DND-41 (cell line): ENCODE measurements at regions not wholly inside any gene's neighbourhood (a gene's known extent, or its start where the extent isn't known, plus 50 kb on each side); places are given as distances from the start of the nearest gene placed in this dataset.

Experiments
- EZH2 ChIP-seq: IDR thresholded peaks from 3 replicates; pipeline ENCODE4 v1.6.1; 2012; ENCODE audit warnings: borderline replicate concordance, low read depth, mild to moderate bottlenecking, moderate library complexity, low read length, inconsistent platforms; ENCODE audit not compliant: severe bottlenecking
- TF ChIP-seq, protein P1 (sequence below): IDR thresholded peaks from 2 replicates; pipeline ENCODE4 v1.5.1; 2012; ENCODE audit warnings: borderline replicate concordance, low read length, moderate library complexity, mild to moderate bottlenecking; ENCODE audit not compliant: poor library complexity, severe bottlenecking; ENCODE audit errors: extremely low read depth

DNA sequence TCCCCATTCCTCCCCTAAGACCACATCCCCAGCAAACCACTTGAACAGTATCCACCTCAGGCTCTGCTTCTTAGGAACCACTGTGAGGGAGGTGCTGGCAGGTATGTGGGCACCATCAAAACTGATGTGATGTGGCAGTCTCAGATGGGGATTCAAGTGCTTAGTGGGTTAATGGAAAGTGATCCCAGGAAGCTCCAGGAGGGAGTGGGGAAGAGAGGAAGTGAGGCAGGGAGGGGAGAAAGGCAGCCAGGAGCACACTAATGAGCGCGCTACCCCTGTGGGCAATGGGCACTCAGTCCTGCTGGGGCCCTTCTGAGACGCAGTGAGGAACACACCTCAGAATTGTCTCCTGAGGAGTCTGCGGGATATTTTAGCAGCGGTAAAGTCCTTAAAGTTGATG, 263.1 kb upstream of the MOCS1 start:
- TF ChIP-seq, protein P1, sequence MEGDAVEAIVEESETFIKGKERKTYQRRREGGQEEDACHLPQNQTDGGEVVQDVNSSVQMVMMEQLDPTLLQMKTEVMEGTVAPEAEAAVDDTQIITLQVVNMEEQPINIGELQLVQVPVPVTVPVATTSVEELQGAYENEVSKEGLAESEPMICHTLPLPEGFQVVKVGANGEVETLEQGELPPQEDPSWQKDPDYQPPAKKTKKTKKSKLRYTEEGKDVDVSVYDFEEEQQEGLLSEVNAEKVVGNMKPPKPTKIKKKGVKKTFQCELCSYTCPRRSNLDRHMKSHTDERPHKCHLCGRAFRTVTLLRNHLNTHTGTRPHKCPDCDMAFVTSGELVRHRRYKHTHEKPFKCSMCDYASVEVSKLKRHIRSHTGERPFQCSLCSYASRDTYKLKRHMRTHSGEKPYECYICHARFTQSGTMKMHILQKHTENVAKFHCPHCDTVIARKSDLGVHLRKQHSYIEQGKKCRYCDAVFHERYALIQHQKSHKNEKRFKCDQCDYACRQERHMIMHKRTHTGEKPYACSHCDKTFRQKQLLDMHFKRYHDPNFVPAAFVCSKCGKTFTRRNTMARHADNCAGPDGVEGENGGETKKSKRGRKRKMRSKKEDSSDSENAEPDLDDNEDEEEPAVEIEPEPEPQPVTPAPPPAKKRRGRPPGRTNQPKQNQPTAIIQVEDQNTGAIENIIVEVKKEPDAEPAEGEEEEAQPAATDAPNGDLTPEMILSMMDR, result no peak
- no peak for TF ChIP-seq EZH2
